ENCODE measurements at regions not wholly inside any gene's neighbourhood (a gene's known extent, or its start where the extent isn't known, plus 50 kb on each side); places are given as distances from the start of the nearest gene placed in this dataset.

GRCh38 chr2:39514825-39515224 lies 77.7 kb upstream of the MAP4K3 start:
- 52% methylated on average over 5 of the region's 5 CpGs for WGBS (ENCODE audit: insufficient coverage, insufficient replicate concordance, low lambda C conversion rate, missing lambda C conversion rate)
- in situ Hi-C loops (cut with MboI) = no loop called here
- Histone ChIP-seq H3K4me1 (ENCODE audit: control insufficient read depth, insufficient read depth, low read length) (peaks cover 16% of the 10 kb centered on the region), H3K27ac (ENCODE audit: control insufficient read depth, insufficient read depth) (no peak overlapping the region), H3K4me3 (no peak overlapping the region), H3K27me3 (replicated peaks in 1 of 2; ENCODE audit: control insufficient read depth in 2 of 2, insufficient read depth in 2 of 2, low read length in 1 of 2) (no peaks in the 10 kb centered on the region; a peak in 1 of 4 replicates), H2AFZ (ENCODE audit: control insufficient read depth, low read depth, low read length) (no peak overlapping the region), H3K9me3 (replicated peaks; ENCODE audit: control insufficient read depth, insufficient read depth, low read length) (no peaks in the 10 kb centered on the region), H3K79me2 (ENCODE audit: control insufficient read depth, insufficient read depth, low read length) (no peaks in the 10 kb centered on the region), H3K9ac (ENCODE audit: control insufficient read depth, insufficient read depth, low read length) (no peak overlapping the region), H3K36me3 (ENCODE audit: control insufficient read depth in 2 of 2, insufficient read depth in 2 of 2, low read length in 1 of 2) (no peaks in the 10 kb centered on the region), H4K20me1 (ENCODE audit: control insufficient read depth, insufficient read depth) (no peaks in the 10 kb centered on the region), H3K4me2 (ENCODE audit: control insufficient read depth, insufficient read depth) (no peak overlapping the region)
- RAD21 ChIA-PET (ENCODE audit: unreplicated experiment) = no interaction called here
- CTCF ChIA-PET = interaction anchor here (0.6 to 1.4 kb wide), 2 partner anchors 25 to 216 kb away, joined by 3 to 4 read pairs; no protein-coding TSS in a partner anchor
- no peak for TF ChIP-seq MXI1 (IDR thresholded peaks at IDR 0.05; ENCODE audit: low read depth, low read length)
- no peak for TF ChIP-seq NR2C1 (IDR thresholded peaks at IDR 0.05)
- TF ChIP-seq, protein P1, sequence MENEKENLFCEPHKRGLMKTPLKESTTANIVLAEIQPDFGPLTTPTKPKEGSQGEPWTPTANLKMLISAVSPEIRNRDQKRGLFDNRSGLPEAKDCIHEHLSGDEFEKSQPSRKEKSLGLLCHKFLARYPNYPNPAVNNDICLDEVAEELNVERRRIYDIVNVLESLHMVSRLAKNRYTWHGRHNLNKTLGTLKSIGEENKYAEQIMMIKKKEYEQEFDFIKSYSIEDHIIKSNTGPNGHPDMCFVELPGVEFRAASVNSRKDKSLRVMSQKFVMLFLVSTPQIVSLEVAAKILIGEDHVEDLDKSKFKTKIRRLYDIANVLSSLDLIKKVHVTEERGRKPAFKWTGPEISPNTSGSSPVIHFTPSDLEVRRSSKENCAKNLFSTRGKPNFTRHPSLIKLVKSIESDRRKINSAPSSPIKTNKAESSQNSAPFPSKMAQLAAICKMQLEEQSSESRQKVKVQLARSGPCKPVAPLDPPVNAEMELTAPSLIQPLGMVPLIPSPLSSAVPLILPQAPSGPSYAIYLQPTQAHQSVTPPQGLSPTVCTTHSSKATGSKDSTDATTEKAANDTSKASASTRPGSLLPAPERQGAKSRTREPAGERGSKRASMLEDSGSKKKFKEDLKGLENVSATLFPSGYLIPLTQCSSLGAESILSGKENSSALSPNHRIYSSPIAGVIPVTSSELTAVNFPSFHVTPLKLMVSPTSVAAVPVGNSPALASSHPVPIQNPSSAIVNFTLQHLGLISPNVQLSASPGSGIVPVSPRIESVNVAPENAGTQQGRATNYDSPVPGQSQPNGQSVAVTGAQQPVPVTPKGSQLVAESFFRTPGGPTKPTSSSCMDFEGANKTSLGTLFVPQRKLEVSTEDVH (IDR thresholded peaks at IDR 0.05; ENCODE audit: low read depth, partially characterized antibody) = no peak
- TF ChIP-seq FOXM1 (IDR thresholded peaks at IDR 0.05; ENCODE audit: low read depth, low read length) = no peak
- no peak for TF ChIP-seq RCOR1 (conservative IDR thresholded peaks at IDR 0.05; ENCODE audit: low read depth, low read length)
- no peak for TF ChIP-seq LARP7 (IDR thresholded peaks at IDR 0.05)
- no peak for TF ChIP-seq IKZF2 (IDR thresholded peaks at IDR 0.05)
- no peak for TF ChIP-seq BACH1 (IDR thresholded peaks at IDR 0.05; ENCODE audit: borderline replicate concordance)
- DNase-seq (ENCODE audit: low read depth, low spot score) (no peak), ATAC-seq (no peak), FAIRE-seq (no peak)
- SMC1A ChIA-PET (ENCODE audit: uncharacterized antibody, unreplicated experiment) = no interaction called here
- POLR2A ChIA-PET = no interaction called here
- no TSS peak for BruUV-seq (replicated peaks)
- intact Hi-C loops (cut with micrococcal nuclease; ENCODE audit: unreplicated experiment) = no loop called here
